Esophagus (tissue), 2 donors: ENCODE measurements at regions not wholly inside any gene's neighbourhood (a gene's known extent, or its start where the extent isn't known, plus 50 kb on each side); places are given as distances from the start of the nearest gene placed in this dataset.

Experiments
- H3K27ac ChIP-seq, 2 donors: one replicate each; pipeline ENCODE4 v1.5.1; 2013; ENCODE audit warnings: low read depth in 2 of 2, mild to moderate bottlenecking in 2 of 2, inconsistent platforms in 1 of 2, low read length in 1 of 2, moderate library complexity in 1 of 2
- H3K27me3 ChIP-seq, 2 donors: one replicate each; pipeline ENCODE4 v1.6.1; 2013; ENCODE audit warnings: low read length in 2 of 2, control low read depth in 1 of 2, mild to moderate bottlenecking in 1 of 2; ENCODE audit not compliant: insufficient read depth in 2 of 2, control insufficient read depth in 1 of 2
- H3K36me3 ChIP-seq, 2 donors: one replicate each; pipeline ENCODE4 v1.6.1; 2013; ENCODE audit warnings: low read length in 1 of 2; ENCODE audit not compliant: control insufficient read depth in 2 of 2, insufficient read depth in 2 of 2
- H3K4me1 ChIP-seq, 2 donors: one replicate each; pipeline ENCODE4 v1.6.1; 2013; ENCODE audit warnings: low read length in 1 of 2; ENCODE audit not compliant: control insufficient read depth in 2 of 2, insufficient read depth in 2 of 2
- H3K4me3 ChIP-seq, 2 donors: one replicate each; pipeline ENCODE4 v1.5.1; 2013; ENCODE audit warnings: low read length in 2 of 2, mild to moderate bottlenecking in 2 of 2, low read depth in 1 of 2, moderate library complexity in 1 of 2
- H3K9me3 ChIP-seq, 2 donors: one replicate each; pipeline ENCODE4 v1.6.1; 2013; ENCODE audit warnings: mild to moderate bottlenecking in 2 of 2, low read depth in 1 of 2, low read length in 1 of 2, moderate library complexity in 1 of 2; ENCODE audit not compliant: control insufficient read depth in 2 of 2, insufficient read depth in 1 of 2
- WGBS, 2 donors: extraction: QIAGEN DNeasy Blood & Tissue Kit; methylation state at CpG; one replicate each; pipeline ENCODE4 v1.1.7; 2013; 5-methylcytosine and 5-hydroxymethylcytosine counted together
- donor health status: healthy with polysubstance abuse.
- donor health status: Bipolar disorder and iron deficiency.

- Histone ChIP-seq H3K4me1 (no peaks in the 10 kb centered on the region), H3K27me3 (no peaks in the 10 kb centered on the region), H3K27ac (no peak overlapping the region), H3K36me3 (no peaks in the 10 kb centered on the region), H3K4me3 (no peak overlapping the region), H3K9me3 (no peaks in the 10 kb centered on the region)
- 89 to 93% methylated on average over 1 of the region's 1 CpG for WGBS, 2 donors
Observed at GRCh38 chr13:97555034-97555433, 121.1 kb downstream of the RAP2A start.

- H3K27ac ChIP-seq = no peak overlapping the region
- H3K4me1 ChIP-seq = no peaks in the 10 kb centered on the region
- H3K9me3 ChIP-seq = no peaks in the 10 kb centered on the region
- H3K36me3 ChIP-seq = no peaks in the 10 kb centered on the region
- 61 to 74% methylated on average over 2 of the region's 2 CpGs for WGBS, 2 donors
- no peaks in the 10 kb centered on the region for H3K27me3 ChIP-seq
- no peak overlapping the region for H3K4me3 ChIP-seq
Observed at GRCh38 chr13:97559030-97559429, 125.1 kb downstream of the RAP2A start.

- Histone ChIP-seq H3K4me1 (no peaks in the 10 kb centered on the region), H3K27ac (no peak overlapping the region), H3K36me3 (no peaks in the 10 kb centered on the region), H3K9me3 (no peaks in the 10 kb centered on the region), H3K27me3 (no peaks in the 10 kb centered on the region), H3K4me3 (no peak overlapping the region)
- 92 to 97% methylated on average over 3 of the region's 3 CpGs for WGBS, 2 donors
Observed at GRCh38 chr13:97559981-97560380, 126.0 kb downstream of the RAP2A start.

GRCh38 chr13:97561182-97561581 lies 127.2 kb downstream of the RAP2A start:
- 40 to 44% methylated on average over 1 of the region's 1 CpG for WGBS, 2 donors
- H3K27ac ChIP-seq = no peak overlapping the region
- H3K4me1 ChIP-seq = no peaks in the 10 kb centered on the region
- H3K36me3 ChIP-seq = no peaks in the 10 kb centered on the region
- H3K9me3 ChIP-seq = no peaks in the 10 kb centered on the region
- no peak overlapping the region for H3K4me3 ChIP-seq
- no peaks in the 10 kb centered on the region for H3K27me3 ChIP-seq

- Histone ChIP-seq H3K9me3 (no peaks in the 10 kb centered on the region), H3K27me3 (no peaks in the 10 kb centered on the region), H3K4me1 (peaks cover 0 to under 1% of the 10 kb centered on the region in 2 donors), H3K4me3 (no peak overlapping the region), H3K27ac (no peak overlapping the region), H3K36me3 (no peaks in the 10 kb centered on the region)
- WGBS, 2 donors = 88 to 89% methylated on average over 1 of the region's 1 CpG
Observed at GRCh38 chr13:97562962-97563361, 129.0 kb downstream of the RAP2A start.

- WGBS, 2 donors = 73 to 81% methylated on average over 5 of the region's 5 CpGs
- H3K4me3 ChIP-seq = no peak overlapping the region
- no peak overlapping the region for H3K27ac ChIP-seq
- H3K9me3 ChIP-seq = no peaks in the 10 kb centered on the region
- no peaks in the 10 kb centered on the region for H3K36me3 ChIP-seq
- peaks cover 4 to 8% of the 10 kb centered on the region in 2 donors for H3K4me1 ChIP-seq
- H3K27me3 ChIP-seq = no peaks in the 10 kb centered on the region
Observed at GRCh38 chr13:97564956-97565355, 131.0 kb downstream of the RAP2A start.

GRCh38 chr13:97565906-97566305 lies 131.9 kb downstream of the RAP2A start:
- Histone ChIP-seq H3K27me3 (no peaks in the 10 kb centered on the region), H3K36me3 (no peaks in the 10 kb centered on the region)
- 46 to 61% methylated on average over 3 of the region's 3 CpGs for WGBS, 2 donors

GRCh38 chr13:97566907-97567306 lies 132.9 kb downstream of the RAP2A start:
- 84 to 93% methylated on average over 2 of the region's 2 CpGs for WGBS, 2 donors
- H3K4me3 ChIP-seq = no peak overlapping the region
- H3K36me3 ChIP-seq = no peaks in the 10 kb centered on the region
- H3K4me1 ChIP-seq = peaks cover 4 to 8% of the 10 kb centered on the region in 2 donors
- H3K9me3 ChIP-seq = no peaks in the 10 kb centered on the region
- no peak overlapping the region for H3K27ac ChIP-seq
- H3K27me3 ChIP-seq = no peaks in the 10 kb centered on the region

More at GRCh38 chr13:97565906-97566305, 131.9 kb downstream of the RAP2A start:
- peaks cover 4 to 8% of the 10 kb centered on the region in 2 donors for H3K4me1 ChIP-seq
- H3K9me3 ChIP-seq = no peaks in the 10 kb centered on the region
- H3K4me3 ChIP-seq = no peak overlapping the region
- no peak overlapping the region for H3K27ac ChIP-seq

- Histone ChIP-seq H3K9me3 (no peaks in the 10 kb centered on the region), H3K27me3 (no peaks in the 10 kb centered on the region), H3K4me3 (no peak overlapping the region), H3K4me1 (peaks cover 4 to 8% of the 10 kb centered on the region in 2 donors), H3K36me3 (no peaks in the 10 kb centered on the region), H3K27ac (no peak overlapping the region)
- WGBS, 2 donors = 50 to 52% methylated on average over 3 of the region's 3 CpGs
Observed at GRCh38 chr13:97567510-97568243, 133.7 kb downstream of the RAP2A start.

GRCh38 chr13:97568850-97569249 lies 134.9 kb downstream of the RAP2A start:
- H3K4me1 ChIP-seq = peaks cover 4 to 8% of the 10 kb centered on the region in 2 donors
- no peaks in the 10 kb centered on the region for H3K36me3 ChIP-seq
- WGBS, 2 donors = 47 to 62% methylated on average over 1 of the region's 1 CpG
- no peaks in the 10 kb centered on the region for H3K9me3 ChIP-seq
- H3K4me3 ChIP-seq = no peak overlapping the region
- no peak overlapping the region for H3K27ac ChIP-seq
- no peaks in the 10 kb centered on the region for H3K27me3 ChIP-seq
